Iris pigment epithelial cell (primary cell): ENCODE measurements at regions not wholly inside any gene's neighbourhood (a gene's known extent, or its start where the extent isn't known, plus 50 kb on each side); places are given as distances from the start of the nearest gene placed in this dataset.
"Not testable (repeated sequence)": the region's sequence is repeated elsewhere in the genome, so short reads cannot be mapped to it uniquely, and the experiment has no call there.

Source experiments
- DNase-seq: peaks from one replicate; pipeline ENCODE4 v3.0.0-alpha.2; 2011; ENCODE audit warnings: low read depth

DNA sequence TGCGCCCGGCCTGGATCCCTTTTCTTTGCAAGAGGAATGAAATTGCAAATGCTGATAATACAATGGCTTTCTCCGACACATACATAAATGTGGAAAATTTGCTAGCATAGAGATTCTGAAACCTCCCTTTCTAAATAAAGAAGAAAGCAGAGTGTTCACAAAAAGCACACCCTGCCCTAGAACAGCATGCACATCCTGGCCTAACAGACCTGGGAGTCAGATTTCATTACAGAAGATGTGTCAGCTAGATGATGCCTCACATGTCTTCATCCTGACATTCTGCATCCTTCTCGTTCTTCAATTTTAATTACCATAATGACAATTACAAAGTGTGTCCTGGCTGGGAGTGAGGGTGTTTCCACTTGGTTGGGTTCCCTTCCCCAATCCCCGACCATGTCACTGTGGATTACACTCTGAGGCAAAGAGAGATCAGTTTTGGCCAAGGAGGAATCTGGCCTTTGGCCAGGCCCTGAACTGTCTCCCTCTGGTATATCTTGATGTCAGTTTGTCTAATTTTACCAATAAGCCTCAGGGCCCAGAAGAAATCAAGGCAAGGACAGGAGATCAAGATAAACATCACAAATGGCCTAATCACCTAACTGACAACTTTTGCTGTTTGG lies 104.9 kb upstream of the SPATA12 start:
- peak; percentile 53 for DNase-seq

GRCh38 chr3:56954125-56954524 lies 106.3 kb upstream of the SPATA12 start:
- DNase-seq: no peak

DNA sequence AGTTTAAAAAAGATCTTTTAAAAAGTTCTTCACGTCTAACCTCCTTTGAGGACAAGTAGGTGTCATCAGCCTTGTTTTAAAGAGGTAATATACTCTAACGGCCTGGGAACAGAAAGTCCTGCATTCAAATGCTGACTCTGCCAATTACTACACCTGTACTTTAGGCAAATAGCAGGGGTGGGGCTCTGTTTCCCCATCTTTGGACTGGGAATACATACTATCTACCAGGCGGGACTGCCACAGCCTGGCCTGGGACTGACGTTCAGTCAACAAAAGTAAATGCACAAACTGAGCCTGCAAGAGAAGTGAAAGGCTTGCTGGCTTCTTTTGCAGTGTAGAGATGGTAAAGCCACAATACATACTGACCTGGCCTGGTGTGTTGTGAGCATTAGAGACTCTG lies 107.6 kb upstream of the SPATA12 start:
- DNase-seq: no peak

- no peak for DNase-seq
These were observed 108.4 kb upstream of the SPATA12 start for GRCh38 chr3:56952061-56952460.

GRCh38 chr3:56951366-56951765 lies 109.1 kb upstream of the SPATA12 start:
- DNase-seq: no peak

- DNase-seq: not testable (repeated sequence)
These were observed 115.1 kb upstream of the SPATA12 start for GRCh38 chr3:56945378-56945777.

DNA sequence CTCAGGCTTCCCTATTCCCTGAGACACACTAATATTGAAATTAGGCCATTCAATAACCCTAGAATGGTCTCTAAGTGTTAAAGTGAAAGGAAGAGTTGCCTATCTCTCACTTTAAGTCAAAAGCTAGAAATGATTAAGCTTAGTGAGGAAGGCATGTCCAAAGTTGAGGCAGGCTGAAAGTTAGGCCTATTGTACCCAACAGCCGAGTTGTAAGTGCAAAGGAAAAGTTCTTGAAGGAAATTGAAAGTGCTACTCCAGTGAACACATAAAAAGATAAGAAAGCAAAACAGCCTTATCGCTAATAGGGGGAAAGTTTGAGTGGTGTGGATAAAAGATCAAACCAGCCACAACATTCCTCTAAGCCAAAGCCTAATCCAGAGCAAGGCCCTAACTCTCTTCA lies 117.9 kb upstream of the SPATA12 start:
- DNase-seq: no peak

DNA sequence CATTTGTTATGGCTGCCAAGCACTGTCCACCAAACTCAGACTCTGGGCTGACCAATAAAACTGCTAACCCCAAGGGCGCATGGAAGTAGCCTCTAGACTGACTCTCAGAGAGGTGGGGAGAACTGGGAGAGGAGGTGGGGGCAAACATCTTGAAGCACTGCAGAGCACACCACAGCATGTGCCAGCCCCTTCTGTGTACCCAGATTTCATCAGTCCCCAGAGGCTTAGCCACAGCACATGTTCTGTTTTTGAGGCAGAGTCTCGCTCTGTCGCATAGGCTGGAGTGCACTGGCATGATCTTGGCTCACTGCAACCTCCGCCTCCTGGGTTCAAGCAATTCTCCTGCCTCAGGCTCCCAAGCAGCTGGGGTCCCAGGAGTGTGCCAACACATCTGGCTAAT lies 119.5 kb upstream of the SPATA12 start:
- DNase-seq: no peak

GRCh38 chr3:56940321-56940720 lies 120.1 kb upstream of the SPATA12 start:
- no peak for DNase-seq

DNA sequence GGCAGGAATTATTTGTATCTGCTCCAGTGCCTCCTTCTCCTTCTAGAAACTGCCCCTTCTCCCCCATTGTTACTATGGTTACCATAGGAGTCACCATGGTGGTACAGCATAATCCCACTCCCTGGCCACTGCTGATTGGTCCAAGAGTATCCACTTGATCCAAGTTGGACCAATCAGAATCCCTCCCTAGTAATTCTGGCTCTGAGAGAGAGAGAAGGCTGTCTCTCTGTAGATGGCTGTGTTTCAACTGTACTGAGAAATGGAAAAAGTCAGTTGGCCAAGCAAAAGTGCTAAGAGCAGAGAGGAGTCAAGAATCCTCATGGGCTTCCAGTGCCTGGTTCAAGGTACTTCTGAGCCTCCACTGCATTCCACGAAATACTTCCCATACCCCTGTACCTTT lies 120.6 kb upstream of the SPATA12 start:
- DNase-seq: no peak

GRCh38 chr3:56938530-56938929 lies 121.9 kb upstream of the SPATA12 start:
- DNase-seq: no peak

DNA sequence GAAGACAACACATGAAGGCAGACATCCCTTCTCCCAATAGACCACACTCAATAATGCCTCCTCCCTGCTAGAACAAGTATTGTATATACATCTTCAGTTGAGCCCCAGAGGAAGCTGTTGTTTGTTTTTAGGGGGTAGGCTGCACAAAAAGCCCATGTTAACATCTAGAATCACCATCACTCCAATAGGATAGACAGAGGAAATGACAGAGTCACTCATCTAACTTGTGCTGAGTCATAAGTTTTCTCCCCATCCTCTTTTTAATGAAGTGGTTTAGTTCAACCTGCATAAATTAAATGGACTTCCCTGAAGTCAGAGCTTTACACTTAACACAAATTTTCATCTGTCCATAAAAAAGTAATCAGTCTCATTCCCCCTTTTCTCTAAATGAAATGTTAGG lies 122.9 kb upstream of the SPATA12 start:
- DNase-seq: no peak

DNA sequence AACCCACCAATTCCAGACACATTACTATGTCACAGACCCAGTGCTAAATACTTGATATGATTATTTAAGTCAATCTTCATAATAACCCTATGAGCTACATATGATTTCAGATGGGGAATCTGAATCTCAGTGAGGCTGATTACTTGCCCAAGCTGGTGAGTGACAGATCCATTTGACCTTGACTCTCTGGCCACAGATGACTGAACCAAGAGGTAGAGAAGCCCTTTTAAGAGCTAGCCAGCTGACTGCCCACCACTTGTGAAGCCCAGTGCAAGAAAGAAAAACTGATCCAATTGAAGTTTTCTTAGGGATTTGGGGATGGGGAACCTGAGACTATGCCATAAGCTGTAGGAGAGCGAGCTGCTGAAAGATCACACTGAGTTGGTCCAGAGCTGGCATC lies 124.7 kb upstream of the SPATA12 start:
- DNase-seq: no peak

GRCh38 chr3:56934481-56934880 lies 126.0 kb upstream of the SPATA12 start:
- not testable (repeated sequence) for DNase-seq

GRCh38 chr3:56933803-56934202 lies 126.7 kb upstream of the SPATA12 start:
- no peak for DNase-seq

DNA sequence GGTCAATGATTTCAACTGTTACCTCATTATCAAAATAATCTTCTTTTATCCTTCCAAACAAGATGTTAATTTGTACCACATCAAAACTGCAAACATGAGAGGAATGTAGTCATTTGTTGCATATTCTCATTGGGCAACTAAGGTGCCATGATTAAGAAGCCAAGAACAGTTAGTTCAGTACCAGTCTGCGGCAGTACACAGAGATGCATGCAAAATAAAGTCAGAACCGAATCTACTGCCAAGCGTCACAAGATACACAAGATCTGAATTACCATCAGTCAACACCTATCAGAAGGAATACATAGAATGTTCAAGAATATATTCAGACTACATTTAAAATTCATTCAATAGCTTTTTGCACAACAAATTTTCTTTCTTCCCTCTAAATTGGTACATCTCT lies 127.6 kb upstream of the SPATA12 start:
- DNase-seq: no peak

- no peak for DNase-seq
These were observed 128.6 kb upstream of the SPATA12 start for GRCh38 chr3:56931836-56932235.

- no peak for DNase-seq
These were observed 129.0 kb upstream of the ARHGEF3 start for GRCh38 chr3:56930706-56931105.

GRCh38 chr3:56929809-56930615 lies 128.3 kb upstream of the ARHGEF3 start:
- no peak for DNase-seq

DNA sequence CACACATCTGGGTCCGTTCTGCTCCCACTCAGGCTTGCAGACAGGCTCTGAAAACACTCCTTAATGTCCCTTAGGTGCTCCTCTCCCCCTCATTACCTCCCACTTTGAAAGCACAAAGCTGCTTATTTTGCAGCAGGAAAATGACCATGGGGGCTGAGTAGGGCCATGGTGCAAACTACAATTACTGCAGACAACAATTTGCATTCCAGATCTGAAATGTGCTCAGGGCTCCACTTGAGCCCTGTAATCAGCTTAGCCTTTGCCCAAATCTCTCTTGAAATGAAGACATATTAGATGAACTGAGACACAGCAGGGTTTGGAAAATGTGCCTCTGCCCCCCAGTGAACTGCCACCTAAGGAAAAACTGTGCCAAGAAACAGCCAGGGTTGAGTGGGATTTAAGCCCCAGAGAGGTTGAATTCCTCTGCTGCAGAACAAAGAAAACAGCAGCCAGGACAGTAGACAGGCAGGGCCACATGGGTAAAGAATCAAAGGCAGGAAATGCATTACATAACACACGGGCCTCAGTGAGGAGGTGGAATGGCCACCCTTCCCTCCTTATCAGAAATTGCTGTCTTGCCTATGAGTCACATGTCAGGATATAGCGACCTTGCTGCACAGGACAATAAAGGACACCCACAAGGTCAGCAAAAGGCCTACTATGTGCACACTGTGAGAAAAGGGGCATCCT lies 126.8 kb upstream of the ARHGEF3 start:
- DNase-seq: peak; percentile 48

- DNase-seq: no peak
These were observed 126.1 kb upstream of the ARHGEF3 start for GRCh38 chr3:56927855-56928254.

- DNase-seq: no peak
These were observed 125.2 kb upstream of the ARHGEF3 start for GRCh38 chr3:56926947-56927282.

GRCh38 chr3:56926243-56926946 lies 124.6 kb upstream of the ARHGEF3 start:
- peak; percentile 60 for DNase-seq
